SH-SY5Y (cell line): ENCODE measurements at regions not wholly inside any gene's neighbourhood (a gene's known extent, or its start where the extent isn't known, plus 50 kb on each side); places are given as distances from the start of the nearest gene placed in this dataset.

Experiments
- GATA2 ChIP-seq: IDR thresholded peaks from 2 replicates; pipeline ENCODE4 v1.6.1; 2011; ENCODE audit warnings: mild to moderate bottlenecking, low read depth, low read length
- GATA3 ChIP-seq: IDR thresholded peaks from 2 replicates; pipeline ENCODE4 v1.6.1; 2011; ENCODE audit warnings: low read depth, mild to moderate bottlenecking, low read length, moderate library complexity

DNA sequence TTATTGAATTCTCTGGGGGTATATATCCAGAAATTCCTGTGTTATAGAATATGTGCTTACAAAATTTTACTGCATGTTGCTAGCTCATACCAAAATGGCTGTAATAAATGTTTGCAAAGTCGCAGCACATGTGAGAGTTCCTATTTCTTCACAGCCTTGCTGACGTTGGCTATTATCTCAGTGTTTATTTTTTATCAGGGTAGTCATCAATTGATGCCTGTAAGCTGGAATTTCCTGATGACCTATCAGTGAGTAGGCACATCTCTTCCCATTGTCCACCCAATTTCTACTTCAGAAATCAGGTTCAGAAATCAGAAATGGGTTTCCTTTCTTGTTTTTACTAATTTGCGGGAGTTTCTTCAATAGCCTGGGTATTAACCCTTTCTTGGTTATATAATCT is 268.1 kb upstream of the FZD8 start:
- TF ChIP-seq GATA2 (no peak), GATA3 (no peak)
